PC-9 (cell line): ENCODE measurements at regions not wholly inside any gene's neighbourhood (a gene's known extent, or its start where the extent isn't known, plus 50 kb on each side); places are given as distances from the start of the nearest gene placed in this dataset.

Experiments
- EZH2 ChIP-seq: fragments of 200-600 bp; sonication (generic); IDR thresholded peaks from 2 replicates; pipeline ENCODE4 v1.8.0; 2017; ENCODE audit warnings: antibody characterized with exemption, low read depth
- TF ChIP-seq, protein P1 (sequence below): fragments of 200-600 bp; sonication (generic); conservative IDR thresholded peaks from 2 replicates; pipeline ENCODE4 v1.6.1; 2017; ENCODE audit warnings: mixed run types, antibody characterized with exemption, mild to moderate bottlenecking, moderate library complexity

GRCh38 chr15:61556037-61556648, 327.0 kb upstream of the RORA start:
- TF ChIP-seq, protein P1, sequence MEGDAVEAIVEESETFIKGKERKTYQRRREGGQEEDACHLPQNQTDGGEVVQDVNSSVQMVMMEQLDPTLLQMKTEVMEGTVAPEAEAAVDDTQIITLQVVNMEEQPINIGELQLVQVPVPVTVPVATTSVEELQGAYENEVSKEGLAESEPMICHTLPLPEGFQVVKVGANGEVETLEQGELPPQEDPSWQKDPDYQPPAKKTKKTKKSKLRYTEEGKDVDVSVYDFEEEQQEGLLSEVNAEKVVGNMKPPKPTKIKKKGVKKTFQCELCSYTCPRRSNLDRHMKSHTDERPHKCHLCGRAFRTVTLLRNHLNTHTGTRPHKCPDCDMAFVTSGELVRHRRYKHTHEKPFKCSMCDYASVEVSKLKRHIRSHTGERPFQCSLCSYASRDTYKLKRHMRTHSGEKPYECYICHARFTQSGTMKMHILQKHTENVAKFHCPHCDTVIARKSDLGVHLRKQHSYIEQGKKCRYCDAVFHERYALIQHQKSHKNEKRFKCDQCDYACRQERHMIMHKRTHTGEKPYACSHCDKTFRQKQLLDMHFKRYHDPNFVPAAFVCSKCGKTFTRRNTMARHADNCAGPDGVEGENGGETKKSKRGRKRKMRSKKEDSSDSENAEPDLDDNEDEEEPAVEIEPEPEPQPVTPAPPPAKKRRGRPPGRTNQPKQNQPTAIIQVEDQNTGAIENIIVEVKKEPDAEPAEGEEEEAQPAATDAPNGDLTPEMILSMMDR, result no peak
- TF ChIP-seq EZH2, result no peak
